Thoracic aorta (tissue), 2 donors: ENCODE measurements at regions not wholly inside any gene's neighbourhood (a gene's known extent, or its start where the extent isn't known, plus 50 kb on each side); places are given as distances from the start of the nearest gene placed in this dataset.

ENCODE experiments used
- ATAC-seq: fragments of 150-250 bp; one replicate; pipeline ENCODE4 v1.8.0; 2017; ENCODE audit warnings: low read depth; ENCODE audit not compliant: insufficient number of reproducible peaks, low FRiP score
- DNase-seq: peaks from one replicate; pipeline ENCODE4 v3.0.0-alpha.2; 2020; ENCODE audit warnings: low spot score
- H3K27ac ChIP-seq, 2 donors: fragments of 200-600 bp; sonication (generic); 1 replicate in 1 of 2; 2 replicates in 1 of 2; pipeline ENCODE4 v1.5.1; 2016; ENCODE audit warnings: mild to moderate bottlenecking in 2 of 2, moderate library complexity in 2 of 2
- H3K27me3 ChIP-seq: fragments of 200-600 bp; sonication (generic); replicated peaks from 2 replicates; pipeline ENCODE4 v1.6.0; 2016; ENCODE audit warnings: mild to moderate bottlenecking; ENCODE audit not compliant: insufficient read depth
- H3K36me3 ChIP-seq: fragments of 200-600 bp; sonication (generic); one replicate; pipeline ENCODE4 v1.5.1; 2016
- H3K4me1 ChIP-seq, 2 donors: fragments of 200-600 bp; sonication (generic); 1 replicate in 1 of 2; 2 replicates in 1 of 2; pipeline versions ENCODE4 v1.5.1 to v1.6.0; 2016; ENCODE audit warnings: low read depth in 2 of 2, mild to moderate bottlenecking in 1 of 2; ENCODE audit not compliant: control insufficient read depth in 1 of 2
- H3K4me3 ChIP-seq: fragments of 200-600 bp; sonication (generic); 2 replicates; pipeline ENCODE4 v1.5.1; 2016; ENCODE audit warnings: mild to moderate bottlenecking
- H3K9me3 ChIP-seq: fragments of 200-600 bp; sonication (generic); 2 replicates; pipeline ENCODE4 v1.5.1; 2016
- CTCF ChIP-seq: fragments of 200-600 bp; sonication (generic); IDR thresholded peaks from one replicate; pipeline ENCODE4 v1.5.1; 2019; ENCODE audit warnings: antibody characterized with exemption

- no peak overlapping the region for H3K27ac ChIP-seq
- no peaks in the 10 kb centered on the region for H3K9me3 ChIP-seq
- no peaks in the 10 kb centered on the region for H3K4me1 ChIP-seq
- H3K36me3 ChIP-seq, result no peaks in the 10 kb centered on the region
- ATAC-seq (no peak), DNase-seq (no peak)
- TF ChIP-seq CTCF, result no peak
- H3K4me3 ChIP-seq, result no peak overlapping the region
- H3K27me3 ChIP-seq, result no peaks in the 10 kb centered on the region
Measured at GRCh38 chr4:180966312-180966711, 1276.9 kb upstream of the TENM3 start.

GRCh38 chr4:180967936-180968335, 1275.3 kb upstream of the TENM3 start:
- TF ChIP-seq CTCF, result no peak
- Histone ChIP-seq H3K36me3 (no peaks in the 10 kb centered on the region), H3K4me3 (no peak overlapping the region), H3K4me1 (no peaks in the 10 kb centered on the region), H3K9me3 (no peaks in the 10 kb centered on the region), H3K27me3 (no peaks in the 10 kb centered on the region), H3K27ac (no peak overlapping the region)
- ATAC-seq, result no peak
- no peak for DNase-seq

GRCh38 chr4:180973894-180974293, 1269.3 kb upstream of the TENM3 start:
- Histone ChIP-seq H3K27me3 (no peaks in the 10 kb centered on the region), H3K4me3 (no peak overlapping the region), H3K36me3 (no peaks in the 10 kb centered on the region), H3K9me3 (no peaks in the 10 kb centered on the region), H3K27ac (no peak overlapping the region), H3K4me1 (no peaks in the 10 kb centered on the region)
- no peak for DNase-seq
- no peak for TF ChIP-seq CTCF
- no peak for ATAC-seq

GRCh38 chr4:180990931-180991330, 1252.3 kb upstream of the TENM3 start:
- ATAC-seq (no peak), DNase-seq (no peak)
- no peaks in the 10 kb centered on the region for H3K9me3 ChIP-seq
- H3K27me3 ChIP-seq, result no peaks in the 10 kb centered on the region
- TF ChIP-seq CTCF, result no peak
- no peaks in the 10 kb centered on the region for H3K4me1 ChIP-seq
- H3K36me3 ChIP-seq, result no peaks in the 10 kb centered on the region
- H3K27ac ChIP-seq, result no peak overlapping the region
- H3K4me3 ChIP-seq, result no peak overlapping the region

GRCh38 chr4:180993244-180993836, 1249.9 kb upstream of the TENM3 start:
- Histone ChIP-seq H3K4me1 (no peaks in the 10 kb centered on the region), H3K9me3 (no peaks in the 10 kb centered on the region), H3K27me3 (no peaks in the 10 kb centered on the region), H3K27ac (no peak overlapping the region), H3K36me3 (no peaks in the 10 kb centered on the region), H3K4me3 (no peak overlapping the region)
- DNase-seq (no peak), ATAC-seq (no peak)
- no peak for TF ChIP-seq CTCF
